ENCODE measurements at regions not wholly inside any gene's neighbourhood (a gene's known extent, or its start where the extent isn't known, plus 50 kb on each side); places are given as distances from the start of the nearest gene placed in this dataset.

GRCh38 chr9:36457836-36458429, 57.9 kb upstream of the RNF38 start:
- TF ChIP-seq, protein P1, sequence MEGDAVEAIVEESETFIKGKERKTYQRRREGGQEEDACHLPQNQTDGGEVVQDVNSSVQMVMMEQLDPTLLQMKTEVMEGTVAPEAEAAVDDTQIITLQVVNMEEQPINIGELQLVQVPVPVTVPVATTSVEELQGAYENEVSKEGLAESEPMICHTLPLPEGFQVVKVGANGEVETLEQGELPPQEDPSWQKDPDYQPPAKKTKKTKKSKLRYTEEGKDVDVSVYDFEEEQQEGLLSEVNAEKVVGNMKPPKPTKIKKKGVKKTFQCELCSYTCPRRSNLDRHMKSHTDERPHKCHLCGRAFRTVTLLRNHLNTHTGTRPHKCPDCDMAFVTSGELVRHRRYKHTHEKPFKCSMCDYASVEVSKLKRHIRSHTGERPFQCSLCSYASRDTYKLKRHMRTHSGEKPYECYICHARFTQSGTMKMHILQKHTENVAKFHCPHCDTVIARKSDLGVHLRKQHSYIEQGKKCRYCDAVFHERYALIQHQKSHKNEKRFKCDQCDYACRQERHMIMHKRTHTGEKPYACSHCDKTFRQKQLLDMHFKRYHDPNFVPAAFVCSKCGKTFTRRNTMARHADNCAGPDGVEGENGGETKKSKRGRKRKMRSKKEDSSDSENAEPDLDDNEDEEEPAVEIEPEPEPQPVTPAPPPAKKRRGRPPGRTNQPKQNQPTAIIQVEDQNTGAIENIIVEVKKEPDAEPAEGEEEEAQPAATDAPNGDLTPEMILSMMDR (conservative IDR thresholded peaks at IDR 0.05) = no peak
- no peak overlapping the region for H3K27ac ChIP-seq

DNA sequence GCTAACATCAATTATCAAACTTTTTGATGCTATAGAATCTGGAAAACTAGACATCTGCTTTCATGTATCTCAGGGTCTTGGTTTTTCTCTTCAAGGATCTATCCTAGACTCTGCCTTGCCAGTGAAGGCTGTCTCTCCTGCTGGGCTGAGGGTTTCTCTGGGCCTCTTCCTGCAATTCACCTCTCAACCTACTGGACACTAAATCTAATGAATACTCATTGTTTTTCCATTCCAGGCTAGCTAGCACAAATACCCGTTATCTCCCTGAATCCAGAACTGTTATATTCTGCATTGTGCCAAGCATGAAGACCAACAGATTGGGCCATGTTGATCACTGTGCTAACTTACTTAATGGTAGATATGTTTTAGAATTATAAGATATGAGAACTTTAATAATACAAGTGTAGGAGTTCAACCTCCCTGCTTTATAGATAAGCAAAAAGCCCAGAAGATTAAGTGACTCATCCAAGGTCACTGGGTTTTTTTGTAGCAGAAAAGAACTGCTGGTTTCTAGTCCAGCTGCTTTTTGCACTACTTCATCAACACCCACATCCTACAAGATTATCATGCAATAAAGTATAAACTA, 56.5 kb upstream of the RNF38 start:
- no peak overlapping the region for H3K27ac ChIP-seq
- TF ChIP-seq, protein P1 (conservative IDR thresholded peaks at IDR 0.05) = no peak

GRCh38 chr9:36451949-36452348, 51.9 kb upstream of the RNF38 start:
- TF ChIP-seq, protein P1 (conservative IDR thresholded peaks at IDR 0.05) = no peak
- no peak overlapping the region for H3K27ac ChIP-seq

GRCh38 chr9:36450110-36450732, 50.2 kb upstream of the RNF38 start:
- TF ChIP-seq, protein P1 (conservative IDR thresholded peaks at IDR 0.05) = peak; percentile 87
- H3K27ac ChIP-seq = no peak overlapping the region
